DOHH2 (cell line): ENCODE measurements at regions not wholly inside any gene's neighbourhood (a gene's known extent, or its start where the extent isn't known, plus 50 kb on each side); places are given as distances from the start of the nearest gene placed in this dataset.

Experiments used
- H3F3A ChIP-seq: fragments of 200-600 bp; sonication (generic), shearing (Covaris generic); 2 replicates; pipeline ENCODE4 v1.6.0; 2016; ENCODE audit warnings: antibody characterized with exemption, mild to moderate bottlenecking; ENCODE audit not compliant: control insufficient read depth, insufficient read depth
- H3K27ac ChIP-seq: fragments of 200-600 bp; sonication (generic); 2 replicates; pipeline ENCODE4 v1.5.1; 2014; ENCODE audit warnings: low read depth, mild to moderate bottlenecking, low read length, moderate library complexity
- H3K27me3 ChIP-seq: fragments of 200-600 bp; sonication (generic); 2 replicates; pipeline ENCODE4 v1.6.1; 2014; ENCODE audit warnings: mild to moderate bottlenecking, low read length, mixed read lengths; ENCODE audit not compliant: control insufficient read depth
- H3K36me3 ChIP-seq: fragments of 200-600 bp; sonication (generic); 2 replicates; pipeline ENCODE4 v1.6.1; 2014; ENCODE audit warnings: mild to moderate bottlenecking, low read length, moderate library complexity, mixed read lengths; ENCODE audit not compliant: control insufficient read depth
- H3K4me1 ChIP-seq: fragments of 200-600 bp; sonication (generic); 2 replicates; pipeline ENCODE4 v1.6.1; 2014; ENCODE audit warnings: mild to moderate bottlenecking, low read length, mixed read lengths; ENCODE audit not compliant: control insufficient read depth
- H3K4me2 ChIP-seq: fragments of 200-600 bp; sonication (generic); 2 replicates; pipeline ENCODE4 v1.6.0; 2014; ENCODE audit warnings: mild to moderate bottlenecking, low read length, moderate library complexity
- H3K4me3 ChIP-seq: fragments of 200-600 bp; sonication (generic); 2 replicates; pipeline ENCODE4 v1.5.1; 2014; ENCODE audit warnings: mild to moderate bottlenecking, low read length, mixed read lengths
- H3K79me2 ChIP-seq: fragments of 200-600 bp; sonication (generic); 2 replicates; pipeline ENCODE4 v1.6.1; 2014; ENCODE audit warnings: mild to moderate bottlenecking, low read length, mixed read lengths; ENCODE audit not compliant: control insufficient read depth
- H3K9me2 ChIP-seq: fragments of 200-600 bp; sonication (generic); replicated peaks from 2 replicates; pipeline ENCODE4 v1.6.1; 2014; ENCODE audit warnings: mild to moderate bottlenecking, low read length, mixed read lengths; ENCODE audit not compliant: control insufficient read depth
- H3K9me3 ChIP-seq: fragments of 200-600 bp; sonication (generic); 2 replicates; pipeline ENCODE4 v1.6.1; 2014; ENCODE audit warnings: antibody characterized with exemption, low read length, mixed read lengths; ENCODE audit not compliant: control insufficient read depth, insufficient read depth
- H4K20me1 ChIP-seq: fragments of 200-600 bp; sonication (generic); 2 replicates; pipeline ENCODE4 v1.6.0; 2014; ENCODE audit warnings: low read depth, mild to moderate bottlenecking, antibody characterized with exemption, low read length, moderate library complexity; ENCODE audit not compliant: control insufficient read depth, insufficient read depth
- EZH2phosphoT487 ChIP-seq: fragments of 200-600 bp; sonication (generic); IDR thresholded peaks from 2 replicates; pipeline ENCODE4 v1.6.1; 2017; ENCODE audit warnings: borderline replicate concordance, mild to moderate bottlenecking, antibody characterized with exemption, low read length, moderate library complexity, mixed read lengths
- TF ChIP-seq, protein P1 (sequence below): fragments of 200-600 bp; sonication (generic); IDR thresholded peaks from one replicate; pipeline ENCODE4 v1.5.1; 2014; ENCODE audit warnings: antibody characterized with exemption, mild to moderate bottlenecking, low read depth, low read length; ENCODE audit not compliant: poor library complexity, severe bottlenecking

DNA sequence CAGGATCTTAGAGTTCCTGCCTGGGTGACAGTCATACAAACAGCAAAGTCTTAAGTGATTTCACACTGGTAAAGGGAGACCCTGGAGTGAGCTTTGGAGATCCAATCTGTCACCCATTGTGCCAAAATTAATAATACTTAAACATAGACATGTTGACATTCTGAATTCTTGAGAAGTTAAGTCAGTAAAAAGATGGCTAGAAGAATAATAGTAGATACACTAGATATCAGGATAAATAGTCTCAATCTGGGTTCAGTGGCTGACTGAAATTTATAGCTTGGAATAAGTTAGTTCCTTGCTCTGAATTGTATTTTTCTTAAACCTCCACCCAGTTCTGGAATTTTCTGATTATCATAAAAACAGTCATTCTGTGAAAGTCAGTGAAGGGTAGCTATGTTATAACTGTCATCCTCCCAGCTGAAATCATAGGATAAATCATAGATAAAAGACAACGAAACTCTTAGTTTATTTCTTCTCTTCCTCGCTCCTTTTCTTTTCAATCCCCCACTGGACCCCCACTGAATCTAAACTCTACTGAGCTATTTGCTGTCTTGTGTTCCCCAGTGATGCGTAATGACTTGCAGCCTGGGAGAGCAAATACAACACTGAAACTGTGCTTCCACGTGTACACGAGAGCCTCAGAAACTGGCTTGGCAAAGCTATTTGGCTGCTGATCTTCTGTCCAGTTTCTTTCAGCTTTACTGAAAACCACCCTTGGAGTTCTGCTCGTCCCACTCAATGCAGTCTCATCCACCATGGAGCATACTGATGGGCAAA lies 175.4 kb upstream of the TP63 start:
- H3K27ac ChIP-seq, result no peak overlapping the region
- H3K27me3 ChIP-seq, result no peaks in the 10 kb centered on the region
- H4K20me1 ChIP-seq, result no peaks in the 10 kb centered on the region
- no peaks in the 10 kb centered on the region for H3K36me3 ChIP-seq
- H3K4me3 ChIP-seq, result no peak overlapping the region
- H3K4me2 ChIP-seq, result no peak overlapping the region
- H3F3A ChIP-seq, result no peaks in the 10 kb centered on the region
- H3K9me3 ChIP-seq, result no peaks in the 10 kb centered on the region
- H3K79me2 ChIP-seq, result no peaks in the 10 kb centered on the region
- no peaks in the 10 kb centered on the region for H3K4me1 ChIP-seq
- no peak for TF ChIP-seq EZH2phosphoT487
- TF ChIP-seq, protein P1, sequence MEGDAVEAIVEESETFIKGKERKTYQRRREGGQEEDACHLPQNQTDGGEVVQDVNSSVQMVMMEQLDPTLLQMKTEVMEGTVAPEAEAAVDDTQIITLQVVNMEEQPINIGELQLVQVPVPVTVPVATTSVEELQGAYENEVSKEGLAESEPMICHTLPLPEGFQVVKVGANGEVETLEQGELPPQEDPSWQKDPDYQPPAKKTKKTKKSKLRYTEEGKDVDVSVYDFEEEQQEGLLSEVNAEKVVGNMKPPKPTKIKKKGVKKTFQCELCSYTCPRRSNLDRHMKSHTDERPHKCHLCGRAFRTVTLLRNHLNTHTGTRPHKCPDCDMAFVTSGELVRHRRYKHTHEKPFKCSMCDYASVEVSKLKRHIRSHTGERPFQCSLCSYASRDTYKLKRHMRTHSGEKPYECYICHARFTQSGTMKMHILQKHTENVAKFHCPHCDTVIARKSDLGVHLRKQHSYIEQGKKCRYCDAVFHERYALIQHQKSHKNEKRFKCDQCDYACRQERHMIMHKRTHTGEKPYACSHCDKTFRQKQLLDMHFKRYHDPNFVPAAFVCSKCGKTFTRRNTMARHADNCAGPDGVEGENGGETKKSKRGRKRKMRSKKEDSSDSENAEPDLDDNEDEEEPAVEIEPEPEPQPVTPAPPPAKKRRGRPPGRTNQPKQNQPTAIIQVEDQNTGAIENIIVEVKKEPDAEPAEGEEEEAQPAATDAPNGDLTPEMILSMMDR, result no peak
- H3K9me2 ChIP-seq, result no peaks in the 10 kb centered on the region

DNA sequence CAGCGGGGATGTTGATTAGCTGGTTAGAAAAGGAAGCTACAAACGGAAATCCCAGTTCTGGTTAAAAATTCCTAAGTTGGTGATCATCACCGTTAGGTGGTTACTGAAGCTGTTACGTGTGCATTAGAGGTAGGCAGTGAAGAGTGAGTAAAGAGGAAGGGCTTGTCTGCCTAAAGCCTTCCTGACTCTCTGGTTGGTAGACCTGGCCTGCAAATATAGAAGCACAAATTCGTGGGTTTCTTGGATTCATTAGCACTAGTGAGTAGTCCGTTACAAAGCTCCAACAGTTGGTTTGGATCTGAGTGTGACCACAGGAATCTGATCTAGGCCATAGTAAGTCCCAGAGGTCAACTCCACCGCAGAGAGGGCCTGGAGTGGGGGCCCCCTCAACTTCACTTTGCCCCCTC lies 174.0 kb upstream of the TP63 start:
- Histone ChIP-seq H3F3A (no peaks in the 10 kb centered on the region), H3K9me2 (no peaks in the 10 kb centered on the region), H4K20me1 (no peaks in the 10 kb centered on the region), H3K36me3 (no peaks in the 10 kb centered on the region), H3K79me2 (no peaks in the 10 kb centered on the region), H3K27me3 (no peaks in the 10 kb centered on the region), H3K27ac (no peak overlapping the region), H3K4me1 (no peaks in the 10 kb centered on the region), H3K9me3 (no peaks in the 10 kb centered on the region), H3K4me3 (no peak overlapping the region), H3K4me2 (no peak overlapping the region)
- TF ChIP-seq, protein P1, result no peak
- no peak for TF ChIP-seq EZH2phosphoT487

DNA sequence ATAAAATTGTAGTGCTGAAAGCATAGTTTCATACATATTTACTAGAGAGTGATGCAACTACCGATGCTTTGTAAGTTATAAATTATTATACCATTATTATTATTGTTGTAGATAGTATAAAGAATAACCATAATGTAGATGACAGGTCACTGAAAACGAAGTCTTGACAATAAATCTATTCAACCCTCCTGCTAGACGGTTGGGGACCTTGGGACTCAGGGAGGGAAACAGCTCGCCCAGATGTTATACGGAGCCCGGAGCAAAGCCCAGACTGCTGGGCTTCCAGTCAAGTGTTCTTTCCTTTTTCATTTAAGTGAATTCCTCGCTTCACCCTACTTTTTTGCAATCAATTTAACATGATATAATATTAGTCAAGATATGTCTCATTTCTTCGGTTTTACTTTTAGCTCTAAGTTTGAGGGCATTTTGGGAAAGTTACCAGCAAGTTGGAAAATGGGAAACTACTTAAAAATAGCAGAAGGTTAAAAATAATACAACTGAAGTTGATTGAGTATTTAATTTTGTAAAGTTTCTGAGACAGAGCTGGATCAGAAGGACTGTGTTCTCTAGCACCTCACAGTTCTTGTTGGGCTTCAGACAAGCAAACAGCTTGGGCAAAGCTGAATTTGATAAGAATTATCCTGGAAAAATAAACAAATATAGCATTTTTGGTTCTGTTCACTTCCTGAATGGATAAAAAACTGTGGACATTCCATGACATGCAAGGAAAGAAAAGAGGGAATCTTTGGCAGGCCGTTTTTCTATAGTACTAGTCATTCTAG lies 173.4 kb upstream of the TP63 start:
- Histone ChIP-seq H3K27ac (no peak overlapping the region), H4K20me1 (no peaks in the 10 kb centered on the region), H3K4me3 (no peak overlapping the region), H3K36me3 (no peaks in the 10 kb centered on the region), H3K9me3 (no peaks in the 10 kb centered on the region), H3K4me2 (no peak overlapping the region), H3K9me2 (no peaks in the 10 kb centered on the region), H3F3A (no peaks in the 10 kb centered on the region), H3K4me1 (no peaks in the 10 kb centered on the region), H3K27me3 (no peaks in the 10 kb centered on the region), H3K79me2 (no peaks in the 10 kb centered on the region)
- TF ChIP-seq, protein P1, result no peak
